HepG2 (cell line): ENCODE measurements at regions not wholly inside any gene's neighbourhood (a gene's known extent, or its start where the extent isn't known, plus 50 kb on each side); places are given as distances from the start of the nearest gene placed in this dataset.

Experiments used
- ATAC-seq: fragments of 200-7000 bp; cut with Tn5 transposase; 3 replicates; pipeline ENCODE4 v1.9.1; 2020; ENCODE audit warnings: mild to moderate bottlenecking, moderate library complexity
- BruUV-seq: library from RNA; stranded (reverse); fragments of 400-500 nt; replicated peaks from 2 replicates; lab custom pipeline; 2021; lab: Mats Ljungman, UMichigan
- CTCF ChIA-PET: fragments of 300-600 bp; formaldehyde crosslinking; extraction: SDS; loops from one replicate; lab custom pipeline; 2021; ENCODE audit warnings: low total read pairs, inconsistent platforms, low intra/inter-chr PET ratio; lab: Yijun Ruan, JAX
- POLR2A ChIA-PET: fragments of 350-600 bp; sonication (Branson Sonifier 250); formaldehyde crosslinking; loops from one replicate; lab custom pipeline; 2020; ENCODE audit warnings: antibody characterized with exemption, inconsistent platforms; lab: Yijun Ruan, JAX
- DNase-seq: peaks from one replicate; pipeline ENCODE4 v3.0.0-alpha.2; 2015; ENCODE audit warnings: low spot score
- FAIRE-seq: peaks from 3 replicates; lab custom pipeline; 2011; peaks lifted over from hg19 to GRCh38; lab: Jason Lieb, UNC
- H2AFZ ChIP-seq: one replicate; pipeline ENCODE4 v1.6.1; 2011; ENCODE audit warnings: low read length, inconsistent platforms
- H3K27ac ChIP-seq: fragments of 300-600 bp; 3 replicates; pipeline ENCODE4 v1.8.0; 2011; ENCODE audit warnings: mixed run types, mild to moderate bottlenecking, mixed read lengths, low read length, inconsistent platforms; ENCODE audit not compliant: insufficient read depth; ENCODE audit errors: extremely low read length
- H3K27me3 ChIP-seq, 2 experiments: fragments of 200-600 bp in 1 of 2; 2 replicates in 1 of 2; 3 replicates in 1 of 2; pipeline versions ENCODE4 v1.6.0 to v1.8.0; 2011; ENCODE audit warnings: low read length in 2 of 2, mild to moderate bottlenecking in 2 of 2, moderate library complexity in 2 of 2, inconsistent platforms in 1 of 2; ENCODE audit not compliant: insufficient read depth in 2 of 2, control insufficient read depth in 1 of 2
- H3K36me3 ChIP-seq, 2 experiments: fragments of 200-600 bp in 1 of 2; replicated peaks in 1 of 2; 2 replicates in 1 of 2; 3 replicates in 1 of 2; pipeline versions ENCODE4 v1.5.1 to v1.8.0; 2011; ENCODE audit warnings: low read length in 2 of 2, inconsistent platforms in 1 of 2; ENCODE audit not compliant: insufficient read depth in 2 of 2, control insufficient read depth in 1 of 2
- H3K4me1 ChIP-seq: 2 replicates; pipeline ENCODE4 v1.5.1; 2012; ENCODE audit warnings: low read length, inconsistent platforms; ENCODE audit not compliant: insufficient read depth
- H3K4me2 ChIP-seq: 2 replicates; pipeline ENCODE4 v1.6.0; 2011; ENCODE audit warnings: low read depth, low read length, inconsistent platforms
- H3K4me3 ChIP-seq, 3 experiments: fragments of 200-600 bp in 1 of 3; sonication (generic), shearing (Covaris generic) in 1 of 3; replicated peaks in 1 of 3; 2 replicates each; pipeline ENCODE4 v1.5.1; 2011 to 2016; ENCODE audit warnings: low read length in 3 of 3, inconsistent platforms in 2 of 3, low read depth in 2 of 3, mild to moderate bottlenecking in 2 of 3, control low read depth in 1 of 3, mixed read lengths in 1 of 3; ENCODE audit not compliant: insufficient read depth in 1 of 3
- H3K79me2 ChIP-seq: one replicate; pipeline ENCODE4 v1.6.1; 2011; ENCODE audit warnings: low read length, inconsistent platforms; ENCODE audit not compliant: insufficient read depth
- H3K9ac ChIP-seq: 2 replicates; pipeline ENCODE4 v1.6.0; 2011; ENCODE audit warnings: mild to moderate bottlenecking, low read depth, low read length, inconsistent platforms; ENCODE audit not compliant: insufficient read depth
- H3K9me3 ChIP-seq: 2 replicates; pipeline ENCODE4 v1.5.1; 2012; ENCODE audit warnings: mild to moderate bottlenecking, low read length
- H4K20me1 ChIP-seq: 2 replicates; pipeline ENCODE4 v1.6.0; 2011; ENCODE audit warnings: inconsistent platforms, mild to moderate bottlenecking, low read length, moderate library complexity; ENCODE audit not compliant: insufficient read depth
- ELF3 ChIP-seq: IDR thresholded peaks from 2 replicates; pipeline ENCODE4 v1.6.1; 2016; ENCODE audit warnings: missing genetic modification reagents, missing compliant biosample characterization
- GABPB1 ChIP-seq: IDR thresholded peaks from 2 replicates; pipeline ENCODE4 v1.6.1; 2016; ENCODE audit warnings: mild to moderate bottlenecking, missing genetic modification reagents, moderate library complexity, missing compliant biosample characterization
- KMT2B ChIP-seq: IDR thresholded peaks from 2 replicates; pipeline ENCODE4 v1.6.1; 2016; ENCODE audit warnings: missing genetic modification reagents, missing compliant biosample characterization
- RAD21 ChIP-seq: fragments of 450-650 bp; formaldehyde crosslinking; IDR thresholded peaks from 2 replicates; pipeline ENCODE4 v1.5.0; 2020; ENCODE audit warnings: mild to moderate bottlenecking
- SMC3 ChIP-seq: IDR thresholded peaks from 2 replicates; pipeline ENCODE4 v1.6.1; 2011; ENCODE audit warnings: low read length, improper control_type of control experiment
- STAG1 ChIP-seq: sonication (generic); formaldehyde crosslinking; IDR thresholded peaks from 2 replicates; pipeline ENCODE4 v1.4.0; 2020; ENCODE audit warnings: missing genetic modification reagents
- ZMYM4 ChIP-seq: sonication (generic); formaldehyde crosslinking; IDR thresholded peaks from 2 replicates; pipeline ENCODE4 v1.8.1; 2023; ENCODE audit warnings: mild to moderate bottlenecking, missing genetic modification reagents
- ZNF17 ChIP-seq: sonication (generic); formaldehyde crosslinking; IDR thresholded peaks from 2 replicates; pipeline ENCODE4 v1.5.0; 2020; ENCODE audit warnings: mild to moderate bottlenecking, missing genetic modification reagents
- ZNF263 ChIP-seq: sonication (generic); formaldehyde crosslinking; IDR thresholded peaks from 2 replicates; pipeline ENCODE4 v1.4.0; 2020; ENCODE audit warnings: missing genetic modification reagents
- ZNF274 ChIP-seq: sonication (generic); formaldehyde crosslinking; IDR thresholded peaks from 2 replicates; pipeline ENCODE4 v1.5.1; 2020; ENCODE audit warnings: mild to moderate bottlenecking, missing genetic modification reagents
- ZNF674 ChIP-seq: sonication (generic); formaldehyde crosslinking; IDR thresholded peaks from 2 replicates; pipeline ENCODE4 v1.5.0; 2020; ENCODE audit warnings: low read depth, mild to moderate bottlenecking, missing genetic modification reagents
- WGBS: methylation state at CpG from one replicate; pipeline ENCODE4 v1.1.6; 2017; ENCODE audit warnings: low lambda C conversion rate; 5-methylcytosine and 5-hydroxymethylcytosine counted together
- in situ Hi-C: cut with HindIII; loops from 2 replicates; pipeline ENCODE4 v1.10.0; 2017; ENCODE audit warnings: low pct_unique_long_range_greater_than_20kb; ENCODE audit not compliant: extremely low pct_ligation_motif_present
- intact Hi-C: fragments of 100-400 bp; cut with micrococcal nuclease; formaldehyde crosslinking; loops from one replicate; pipeline ENCODE4 v1.10.0; 2022; ENCODE audit not compliant: unreplicated experiment
- TF ChIP-seq, protein P1 (sequence below): sonication (generic); formaldehyde crosslinking; IDR thresholded peaks from 2 replicates; pipeline ENCODE4 v1.8.0; 2022; ENCODE audit warnings: mild to moderate bottlenecking, missing genetic modification reagents, borderline replicate concordance
- TF ChIP-seq, protein P2 (sequence below): sonication (generic); formaldehyde crosslinking; IDR thresholded peaks from 2 replicates; pipeline ENCODE4 v1.8.0; 2022; ENCODE audit warnings: low read depth, missing genetic modification reagents
- TF ChIP-seq, protein P3 (sequence below): sonication (generic); formaldehyde crosslinking; IDR thresholded peaks from 2 replicates; pipeline ENCODE4 v1.8.1; 2023; ENCODE audit warnings: mild to moderate bottlenecking, inconsistent platforms, moderate library complexity, missing genetic modification reagents, borderline replicate concordance
- TF ChIP-seq, protein P4 (sequence below): sonication (generic); formaldehyde crosslinking; IDR thresholded peaks from 2 replicates; pipeline ENCODE4 v1.4.0; 2020; ENCODE audit warnings: missing genetic modification reagents
- TF ChIP-seq, protein P5 (sequence below): sonication (generic); formaldehyde crosslinking; IDR thresholded peaks from 2 replicates; pipeline ENCODE4 v1.5.0; 2020; ENCODE audit warnings: missing genetic modification reagents, mild to moderate bottlenecking, borderline replicate concordance

DNA sequence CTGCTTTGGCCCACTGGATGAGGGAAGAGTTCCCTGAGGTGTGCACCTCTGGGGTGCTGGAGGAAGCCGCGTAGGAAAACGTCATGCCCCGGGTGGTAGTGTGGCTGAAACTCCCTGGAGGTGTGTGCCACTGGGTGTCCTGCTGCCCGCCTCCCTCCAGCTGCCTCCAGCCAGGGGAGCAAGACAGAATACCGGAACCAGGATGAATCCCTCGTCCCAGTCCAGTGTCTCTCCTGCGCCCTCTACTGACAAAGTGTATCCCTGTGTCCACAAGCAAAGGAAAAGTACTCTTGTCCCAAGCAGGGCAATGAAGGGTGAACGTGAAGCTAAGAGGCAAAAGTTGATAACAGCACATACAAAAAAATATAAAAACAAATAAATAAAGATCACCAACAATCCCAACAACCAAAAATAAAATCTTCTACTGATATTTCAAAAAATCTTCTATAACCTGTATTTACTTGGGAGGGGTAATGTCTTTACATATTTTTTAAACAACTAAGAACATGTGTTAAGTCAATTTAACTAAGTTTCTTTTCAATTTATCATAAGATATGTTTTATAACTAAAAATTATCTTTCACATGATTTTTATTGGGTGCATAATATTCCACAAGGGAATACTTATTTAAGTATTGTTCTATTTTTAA, 437.6 kb downstream of the MAFB start:
- Histone ChIP-seq H3K36me3 (no peaks in the 10 kb centered on the region), H3K4me1 (no peaks in the 10 kb centered on the region), H3K9me3 (no peaks in the 10 kb centered on the region), H2AFZ (no peak overlapping the region), H3K4me2 (no peak overlapping the region), H3K4me3 (no peak overlapping the region), H3K9ac (no peak overlapping the region), H3K79me2 (no peaks in the 10 kb centered on the region), H3K27me3 (no peaks in the 10 kb centered on the region), H4K20me1 (no peaks in the 10 kb centered on the region), H3K27ac (no peak overlapping the region)
- FAIRE-seq = peak; percentile 56
- in situ Hi-C loops (loop anchor here (10.0 kb wide), 1 partner anchor 1137 kb away; no protein-coding TSS in a partner anchor), intact Hi-C loops (loop anchor here (1.0 to 5.0 kb wide), 5 partner anchors 91 to 1139 kb away; no protein-coding TSS in a partner anchor)
- DNase-seq = peak; percentile 70
- no TSS peak for BruUV-seq
- POLR2A ChIA-PET = no interaction called here
- WGBS = 26% methylated on average over 9 of the region's 9 CpGs
- peak; percentile 96 for ATAC-seq
- CTCF ChIA-PET = interaction anchor here (1.1 to 2.0 kb wide), 3 partner anchors 92 to 1139 kb away, joined by 4 to 9 read pairs (median 4); no protein-coding TSS in a partner anchor
- TF ChIP-seq, protein P1, sequence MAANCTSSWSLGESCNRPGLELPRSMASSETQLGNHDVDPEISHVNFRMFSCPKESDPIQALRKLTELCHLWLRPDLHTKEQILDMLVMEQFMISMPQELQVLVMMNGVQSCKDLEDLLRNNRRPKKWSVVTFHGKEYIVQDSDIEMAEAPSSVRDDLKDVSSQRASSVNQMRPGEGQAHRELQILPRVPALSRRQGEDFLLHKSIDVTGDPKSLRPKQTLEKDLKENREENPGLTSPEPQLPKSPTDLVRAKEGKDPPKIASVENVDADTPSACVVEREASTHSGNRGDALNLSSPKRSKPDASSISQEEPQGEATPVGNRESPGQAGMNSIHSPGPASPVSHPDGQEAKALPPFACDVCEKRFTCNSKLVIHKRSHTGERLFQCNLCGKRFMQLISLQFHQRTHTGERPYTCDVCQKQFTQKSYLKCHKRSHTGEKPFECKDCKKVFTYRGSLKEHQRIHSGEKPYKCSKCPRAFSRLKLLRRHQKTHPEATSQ = no peak
- TF ChIP-seq, protein P2, sequence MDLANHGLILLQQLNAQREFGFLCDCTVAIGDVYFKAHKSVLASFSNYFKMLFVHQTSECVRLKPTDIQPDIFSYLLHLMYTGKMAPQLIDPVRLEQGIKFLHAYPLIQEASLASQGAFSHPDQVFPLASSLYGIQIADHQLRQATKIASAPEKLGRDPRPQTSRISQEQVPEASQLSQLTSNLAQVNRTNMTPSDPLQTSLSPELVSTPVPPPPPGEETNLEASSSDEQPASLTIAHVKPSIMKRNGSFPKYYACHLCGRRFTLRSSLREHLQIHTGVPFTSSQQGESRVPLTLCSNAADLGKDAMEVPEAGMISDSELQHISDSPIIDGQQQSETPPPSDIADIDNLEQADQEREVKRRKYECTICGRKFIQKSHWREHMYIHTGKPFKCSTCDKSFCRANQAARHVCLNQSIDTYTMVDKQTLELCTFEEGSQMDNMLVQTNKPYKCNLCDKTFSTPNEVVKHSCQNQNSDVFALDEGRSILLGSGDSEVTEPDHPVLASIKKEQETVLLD (CRISPR knock-in tag) = no peak
- TF ChIP-seq ZNF17 (CRISPR knock-in tag) (no peak), SMC3 (peak; percentile 74), ZMYM4 (CRISPR knock-in tag) (no peak), RAD21 (CRISPR knock-in tag) (peak; percentile 49), ZNF274 (no peak), ZNF263 (CRISPR knock-in tag) (0 out of 2 replicates have a peak, but pooled peaks have one; percentile 25), GABPB1 (peak; percentile 56), KMT2B (CRISPR knock-in tag) (no peak), STAG1 (CRISPR knock-in tag) (peak; percentile 76), ZNF674 (CRISPR knock-in tag) (no peak), ELF3 (no peak)
- TF ChIP-seq, protein P3, sequence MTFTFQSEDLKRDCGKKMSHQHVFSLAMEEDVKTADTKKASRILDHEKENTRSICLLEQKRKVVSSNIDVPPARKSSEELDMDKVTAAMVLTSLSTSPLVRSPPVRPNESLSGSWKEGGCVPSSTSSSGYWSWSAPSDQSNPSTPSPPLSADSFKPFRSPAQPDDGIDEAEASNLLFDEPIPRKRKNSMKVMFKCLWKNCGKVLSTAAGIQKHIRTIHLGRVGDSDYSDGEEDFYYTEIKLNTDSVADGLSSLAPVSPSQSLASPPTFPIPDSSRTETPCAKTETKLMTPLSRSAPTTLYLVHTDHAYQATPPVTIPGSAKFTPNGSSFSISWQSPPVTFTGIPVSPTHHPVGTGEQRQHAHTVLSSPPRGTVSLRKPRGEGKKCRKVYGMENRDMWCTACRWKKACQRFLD = no peak
- TF ChIP-seq, protein P4, sequence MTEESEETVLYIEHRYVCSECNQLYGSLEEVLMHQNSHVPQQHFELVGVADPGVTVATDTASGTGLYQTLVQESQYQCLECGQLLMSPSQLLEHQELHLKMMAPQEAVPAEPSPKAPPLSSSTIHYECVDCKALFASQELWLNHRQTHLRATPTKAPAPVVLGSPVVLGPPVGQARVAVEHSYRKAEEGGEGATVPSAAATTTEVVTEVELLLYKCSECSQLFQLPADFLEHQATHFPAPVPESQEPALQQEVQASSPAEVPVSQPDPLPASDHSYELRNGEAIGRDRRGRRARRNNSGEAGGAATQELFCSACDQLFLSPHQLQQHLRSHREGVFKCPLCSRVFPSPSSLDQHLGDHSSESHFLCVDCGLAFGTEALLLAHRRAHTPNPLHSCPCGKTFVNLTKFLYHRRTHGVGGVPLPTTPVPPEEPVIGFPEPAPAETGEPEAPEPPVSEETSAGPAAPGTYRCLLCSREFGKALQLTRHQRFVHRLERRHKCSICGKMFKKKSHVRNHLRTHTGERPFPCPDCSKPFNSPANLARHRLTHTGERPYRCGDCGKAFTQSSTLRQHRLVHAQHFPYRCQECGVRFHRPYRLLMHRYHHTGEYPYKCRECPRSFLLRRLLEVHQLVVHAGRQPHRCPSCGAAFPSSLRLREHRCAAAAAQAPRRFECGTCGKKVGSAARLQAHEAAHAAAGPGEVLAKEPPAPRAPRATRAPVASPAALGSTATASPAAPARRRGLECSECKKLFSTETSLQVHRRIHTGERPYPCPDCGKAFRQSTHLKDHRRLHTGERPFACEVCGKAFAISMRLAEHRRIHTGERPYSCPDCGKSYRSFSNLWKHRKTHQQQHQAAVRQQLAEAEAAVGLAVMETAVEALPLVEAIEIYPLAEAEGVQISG (CRISPR knock-in tag) = peak; percentile 51; the same call in 1 of the 2 replicates
- TF ChIP-seq, protein P5, sequence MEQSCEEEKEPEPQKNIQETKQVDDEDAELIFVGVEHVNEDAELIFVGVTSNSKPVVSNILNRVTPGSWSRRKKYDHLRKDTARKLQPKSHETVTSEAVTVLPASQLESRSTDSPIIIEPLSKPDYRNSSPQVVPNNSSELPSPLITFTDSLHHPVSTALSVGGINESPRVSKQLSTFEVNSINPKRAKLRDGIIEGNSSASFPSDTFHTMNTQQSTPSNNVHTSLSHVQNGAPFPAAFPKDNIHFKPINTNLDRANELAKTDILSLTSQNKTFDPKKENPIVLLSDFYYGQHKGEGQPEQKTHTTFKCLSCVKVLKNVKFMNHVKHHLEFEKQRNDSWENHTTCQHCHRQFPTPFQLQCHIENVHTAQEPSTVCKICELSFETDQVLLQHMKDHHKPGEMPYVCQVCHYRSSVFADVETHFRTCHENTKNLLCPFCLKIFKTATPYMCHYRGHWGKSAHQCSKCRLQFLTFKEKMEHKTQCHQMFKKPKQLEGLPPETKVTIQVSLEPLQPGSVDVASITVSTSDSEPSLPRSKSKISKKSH (CRISPR knock-in tag) = no peak
